Neural progenitor cell (in vitro differentiated cells): ENCODE measurements at regions not wholly inside any gene's neighbourhood (a gene's known extent, or its start where the extent isn't known, plus 50 kb on each side); places are given as distances from the start of the nearest gene placed in this dataset.

ENCODE experiments used
- DNase-seq: peaks from one replicate; pipeline ENCODE4 v3.0.0-alpha.2; 2016; ENCODE audit warnings: low spot score
- H2AFZ ChIP-seq: fragments of 200-600 bp; sonication (generic); replicated peaks from 2 replicates; pipeline ENCODE4 v1.6.1; 2016; ENCODE audit warnings: antibody characterized with exemption
- H3F3A ChIP-seq: fragments of 200-600 bp; sonication (generic); 2 replicates; pipeline ENCODE4 v1.6.1; 2016; ENCODE audit warnings: antibody characterized with exemption, low read depth
- H3K27ac ChIP-seq: fragments of 200-600 bp; sonication (generic); 2 replicates; pipeline ENCODE4 v1.5.1; 2016; ENCODE audit warnings: mild to moderate bottlenecking
- H3K27me3 ChIP-seq: fragments of 200-600 bp; sonication (generic); 2 replicates; pipeline ENCODE4 v1.6.1; 2016; ENCODE audit warnings: mild to moderate bottlenecking, moderate library complexity
- H3K36me3 ChIP-seq: fragments of 200-600 bp; sonication (generic); 2 replicates; pipeline ENCODE4 v1.5.1; 2016
- H3K4me1 ChIP-seq: fragments of 200-600 bp; sonication (generic); 2 replicates; pipeline ENCODE4 v1.6.1; 2016; ENCODE audit warnings: mixed run types
- H3K4me2 ChIP-seq: fragments of 200-600 bp; sonication (generic); 2 replicates; pipeline ENCODE4 v1.6.1; 2016
- H3K4me3 ChIP-seq: fragments of 200-600 bp; sonication (generic); 2 replicates; pipeline ENCODE4 v1.5.1; 2016
- H3K79me2 ChIP-seq: fragments of 200-600 bp; sonication (generic); 2 replicates; pipeline ENCODE4 v1.6.1; 2016; ENCODE audit warnings: low read depth
- H3K9ac ChIP-seq: fragments of 200-600 bp; sonication (generic); 2 replicates; pipeline ENCODE4 v1.6.1; 2016
- H3K9me3 ChIP-seq: fragments of 200-600 bp; sonication (generic); 2 replicates; pipeline ENCODE4 v1.5.1; 2016; ENCODE audit warnings: low read depth
- H4K20me1 ChIP-seq: fragments of 200-600 bp; sonication (generic); 2 replicates; pipeline ENCODE4 v1.6.1; 2016; ENCODE audit warnings: low read depth
- H3K27ac Mint-ChIP-seq: 3 replicates; pipeline ENCODE4 v1.8.0; 2021; ENCODE audit warnings: mixed read lengths
- H3K27me3 Mint-ChIP-seq: 2 replicates; pipeline ENCODE4 v1.8.0; 2022; ENCODE audit warnings: low read depth, mild to moderate bottlenecking, inconsistent platforms, moderate library complexity, mixed read lengths; ENCODE audit not compliant: insufficient read depth
- H3K36me3 Mint-ChIP-seq: 3 replicates; pipeline ENCODE4 v1.8.0; 2021; ENCODE audit warnings: mixed read lengths
- H3K4me1 Mint-ChIP-seq: 3 replicates; pipeline ENCODE4 v1.8.0; 2021; ENCODE audit warnings: mixed read lengths
- H3K4me3 Mint-ChIP-seq: 3 replicates; pipeline ENCODE4 v1.8.0; 2021; ENCODE audit warnings: mild to moderate bottlenecking, moderate library complexity, mixed read lengths
- H3K9me3 Mint-ChIP-seq: 3 replicates; pipeline ENCODE4 v1.8.0; 2020; ENCODE audit warnings: mixed read lengths
- EZH2 ChIP-seq: fragments of 200-600 bp; sonication (generic); IDR thresholded peaks from 2 replicates; pipeline ENCODE4 v1.6.1; 2017; ENCODE audit warnings: antibody characterized with exemption, mild to moderate bottlenecking, moderate library complexity
- EZH2phosphoT487 ChIP-seq: fragments of 200-600 bp; sonication (generic); IDR thresholded peaks from 2 replicates; pipeline ENCODE4 v1.6.1; 2017; ENCODE audit warnings: antibody characterized with exemption
- TF ChIP-seq, protein P1 (sequence below): fragments of 200-600 bp; sonication (generic); IDR thresholded peaks from 2 replicates; pipeline ENCODE4 v1.5.1; 2017; ENCODE audit warnings: antibody characterized with exemption, mild to moderate bottlenecking

GRCh38 chr16:22688463-22688862, 125.5 kb upstream of the HS3ST2 start:
- Mint-ChIP-seq H3K4me3 (no peak overlapping the region), H3K27ac (no peak overlapping the region), H3K4me1 (no peaks in the 10 kb centered on the region), H3K27me3 (peaks cover 6% of the 10 kb centered on the region), H3K9me3 (peaks cover 6% of the 10 kb centered on the region), H3K36me3 (no peaks in the 10 kb centered on the region)
- Histone ChIP-seq H2AFZ (no peak overlapping the region), H3K4me3 (no peak overlapping the region), H3K36me3 (no peaks in the 10 kb centered on the region), H3K9me3 (peaks cover 7% of the 10 kb centered on the region), H3K4me2 (no peak overlapping the region), H3F3A (peaks cover 19% of the 10 kb centered on the region), H3K9ac (no peak overlapping the region), H3K27ac (no peak overlapping the region), H4K20me1 (no peaks in the 10 kb centered on the region), H3K79me2 (no peaks in the 10 kb centered on the region), H3K4me1 (peaks cover 11% of the 10 kb centered on the region), H3K27me3 (no peaks in the 10 kb centered on the region)
- DNase-seq: no peak
- no peak for TF ChIP-seq EZH2phosphoT487

DNA sequence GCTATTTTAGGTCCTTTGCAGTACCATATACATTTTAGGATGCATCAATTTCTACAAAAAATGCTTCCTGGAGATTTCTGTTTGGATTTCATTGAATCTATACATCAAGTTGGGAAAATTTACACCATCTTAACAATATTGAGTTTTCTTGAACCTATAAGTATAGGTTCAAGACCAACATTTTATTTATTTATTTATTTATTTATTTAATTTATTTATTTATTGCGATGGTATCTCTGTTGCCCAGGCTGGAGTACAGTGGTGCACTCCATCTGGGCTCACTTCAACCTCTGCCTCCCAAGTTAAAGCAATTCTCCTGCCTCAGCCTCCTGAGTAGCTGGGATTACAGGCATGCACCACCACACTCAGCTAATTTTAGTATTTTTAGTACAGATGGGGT, 125.0 kb upstream of the HS3ST2 start:
- no peak overlapping the region for H3K9ac ChIP-seq
- H2AFZ ChIP-seq: no peak overlapping the region
- no peaks in the 10 kb centered on the region for H3K79me2 ChIP-seq
- no peak overlapping the region for H3K4me3 ChIP-seq
- peaks cover 7% of the 10 kb centered on the region for H3K9me3 ChIP-seq
- no peaks in the 10 kb centered on the region for H4K20me1 ChIP-seq
- peaks cover 14% of the 10 kb centered on the region for H3F3A ChIP-seq
- H3K4me2 ChIP-seq: no peak overlapping the region
- no peak overlapping the region for H3K4me3 Mint-ChIP-seq
- no peaks in the 10 kb centered on the region for H3K36me3 ChIP-seq
- H3K27ac Mint-ChIP-seq: no peak overlapping the region
- no peaks in the 10 kb centered on the region for H3K4me1 Mint-ChIP-seq
- no peaks in the 10 kb centered on the region for H3K27me3 ChIP-seq
- H3K4me1 ChIP-seq: peaks cover 7% of the 10 kb centered on the region
- TF ChIP-seq, protein P1, sequence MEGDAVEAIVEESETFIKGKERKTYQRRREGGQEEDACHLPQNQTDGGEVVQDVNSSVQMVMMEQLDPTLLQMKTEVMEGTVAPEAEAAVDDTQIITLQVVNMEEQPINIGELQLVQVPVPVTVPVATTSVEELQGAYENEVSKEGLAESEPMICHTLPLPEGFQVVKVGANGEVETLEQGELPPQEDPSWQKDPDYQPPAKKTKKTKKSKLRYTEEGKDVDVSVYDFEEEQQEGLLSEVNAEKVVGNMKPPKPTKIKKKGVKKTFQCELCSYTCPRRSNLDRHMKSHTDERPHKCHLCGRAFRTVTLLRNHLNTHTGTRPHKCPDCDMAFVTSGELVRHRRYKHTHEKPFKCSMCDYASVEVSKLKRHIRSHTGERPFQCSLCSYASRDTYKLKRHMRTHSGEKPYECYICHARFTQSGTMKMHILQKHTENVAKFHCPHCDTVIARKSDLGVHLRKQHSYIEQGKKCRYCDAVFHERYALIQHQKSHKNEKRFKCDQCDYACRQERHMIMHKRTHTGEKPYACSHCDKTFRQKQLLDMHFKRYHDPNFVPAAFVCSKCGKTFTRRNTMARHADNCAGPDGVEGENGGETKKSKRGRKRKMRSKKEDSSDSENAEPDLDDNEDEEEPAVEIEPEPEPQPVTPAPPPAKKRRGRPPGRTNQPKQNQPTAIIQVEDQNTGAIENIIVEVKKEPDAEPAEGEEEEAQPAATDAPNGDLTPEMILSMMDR: no peak
- no peak for TF ChIP-seq EZH2phosphoT487
- TF ChIP-seq EZH2: no peak
- peaks cover 6% of the 10 kb centered on the region for H3K9me3 Mint-ChIP-seq
- no peak overlapping the region for H3K27ac ChIP-seq
- H3K36me3 Mint-ChIP-seq: no peaks in the 10 kb centered on the region
- peaks cover 6% of the 10 kb centered on the region for H3K27me3 Mint-ChIP-seq
- no peak for DNase-seq

DNA sequence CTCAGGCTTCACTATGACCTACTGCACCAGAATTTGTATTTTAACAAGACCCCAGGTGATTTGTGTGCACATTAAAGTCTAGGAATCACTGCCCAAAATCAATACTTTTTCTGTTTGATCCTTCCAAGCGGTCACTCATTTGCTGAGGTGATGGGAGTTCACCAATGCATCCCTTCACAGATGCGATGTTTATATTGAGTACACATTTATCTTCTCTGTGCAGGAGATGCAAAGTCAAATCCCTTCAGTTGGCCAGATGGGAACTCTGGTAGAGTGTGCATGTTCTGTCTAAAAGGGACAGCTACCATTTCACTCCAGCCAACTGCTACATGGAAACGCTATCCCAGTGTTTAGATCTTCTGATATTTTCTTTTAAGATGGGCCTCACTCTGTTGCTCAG, 122.6 kb upstream of the HS3ST2 start:
- Histone ChIP-seq H3K79me2 (no peaks in the 10 kb centered on the region), H3K4me1 (no peaks in the 10 kb centered on the region), H3K36me3 (no peaks in the 10 kb centered on the region), H3K4me3 (no peak overlapping the region), H3K9ac (no peak overlapping the region), H3K9me3 (peaks cover 7% of the 10 kb centered on the region), H2AFZ (no peak overlapping the region), H3F3A (no peaks in the 10 kb centered on the region), H3K4me2 (no peak overlapping the region), H3K27ac (no peak overlapping the region), H4K20me1 (no peaks in the 10 kb centered on the region), H3K27me3 (no peaks in the 10 kb centered on the region)
- Mint-ChIP-seq H3K4me3 (no peak overlapping the region), H3K4me1 (no peaks in the 10 kb centered on the region), H3K27ac (no peak overlapping the region), H3K9me3 (peaks cover 3% of the 10 kb centered on the region), H3K27me3 (no peaks in the 10 kb centered on the region), H3K36me3 (no peaks in the 10 kb centered on the region)
- TF ChIP-seq EZH2phosphoT487: no peak
- no peak for DNase-seq

GRCh38 chr16:22692034-22692433, 121.9 kb upstream of the HS3ST2 start:
- Histone ChIP-seq H3K9ac (no peak overlapping the region), H3F3A (no peaks in the 10 kb centered on the region)
- no peak overlapping the region for H3K4me3 Mint-ChIP-seq

More at GRCh38 chr16:22692034-22692433, 121.9 kb upstream of the HS3ST2 start:
- Histone ChIP-seq H3K9me3 (peaks cover 3% of the 10 kb centered on the region), H3K4me2 (no peak overlapping the region), H2AFZ (no peak overlapping the region), H3K36me3 (no peaks in the 10 kb centered on the region), H3K4me1 (no peaks in the 10 kb centered on the region), H3K4me3 (no peak overlapping the region), H3K79me2 (no peaks in the 10 kb centered on the region), H4K20me1 (no peaks in the 10 kb centered on the region), H3K27me3 (no peaks in the 10 kb centered on the region), H3K27ac (no peak overlapping the region)
- TF ChIP-seq, protein P1: no peak
- TF ChIP-seq EZH2 (no peak), EZH2phosphoT487 (no peak)
- Mint-ChIP-seq H3K4me1 (no peaks in the 10 kb centered on the region), H3K36me3 (no peaks in the 10 kb centered on the region), H3K27ac (no peak overlapping the region), H3K27me3 (no peaks in the 10 kb centered on the region), H3K9me3 (peaks cover under 1% of the 10 kb centered on the region)
- no peak for DNase-seq
